Lung (tissue), 11 donors: ENCODE measurements at regions not wholly inside any gene's neighbourhood (a gene's known extent, or its start where the extent isn't known, plus 50 kb on each side); places are given as distances from the start of the nearest gene placed in this dataset.

Experiments used
- ATAC-seq: fragments of 200-7000 bp; cut with Tn5 transposase; one replicate; pipeline ENCODE4 v1.9.1; 2020; ENCODE audit warnings: moderate number of reproducible peaks; ENCODE audit not compliant: insufficient read depth, low FRiP score
- DNase-seq, 3 donors: peaks; one replicate each; pipeline ENCODE4 v3.0.0-alpha.2; 2013 to 2017
- H3K27ac ChIP-seq, 2 donors: one replicate each; pipeline ENCODE4 v1.5.1; 2013; ENCODE audit warnings: mild to moderate bottlenecking in 2 of 2, moderate library complexity in 2 of 2, control low read depth in 1 of 2, inconsistent platforms in 1 of 2, low read depth in 1 of 2, low read length in 1 of 2
- H3K27me3 ChIP-seq, 3 donors: one replicate each; pipeline ENCODE4 v1.5.1; 2013; ENCODE audit warnings: low read length in 2 of 3; ENCODE audit not compliant: control insufficient read depth in 3 of 3, insufficient read depth in 3 of 3
- H3K36me3 ChIP-seq, 4 donors: one replicate each; pipeline ENCODE4 v1.5.1; 2013; ENCODE audit warnings: low read length in 4 of 4, mild to moderate bottlenecking in 1 of 4, moderate library complexity in 1 of 4; ENCODE audit not compliant: control insufficient read depth in 4 of 4, insufficient read depth in 4 of 4
- H3K4me1 ChIP-seq, 5 donors: one replicate each; pipeline ENCODE4 v1.5.1; 2013; ENCODE audit warnings: low read length in 5 of 5, mild to moderate bottlenecking in 2 of 5, moderate library complexity in 1 of 5; ENCODE audit not compliant: control insufficient read depth in 5 of 5, insufficient read depth in 5 of 5
- H3K4me3 ChIP-seq: one replicate; pipeline ENCODE4 v1.5.1; 2013; ENCODE audit warnings: mild to moderate bottlenecking, control low read depth, moderate library complexity
- H3K9ac ChIP-seq, 2 donors: one replicate each; pipeline ENCODE4 v1.5.1; 2013; ENCODE audit warnings: low read length in 2 of 2, control low read depth in 1 of 2; ENCODE audit not compliant: insufficient read depth in 1 of 2
- H3K9me3 ChIP-seq, 4 donors: one replicate each; pipeline ENCODE4 v1.5.1; 2013; ENCODE audit warnings: low read length in 3 of 4, mild to moderate bottlenecking in 1 of 4, moderate library complexity in 1 of 4; ENCODE audit not compliant: control insufficient read depth in 4 of 4, insufficient read depth in 3 of 4
- CTCF ChIP-seq: IDR thresholded peaks from 2 replicates; pipeline ENCODE4 v1.5.1; 2012; ENCODE audit warnings: mild to moderate bottlenecking; ENCODE audit errors: control extremely low read depth, extremely low read depth
- WGBS, 2 donors: extraction: QIAGEN DNeasy Blood & Tissue Kit; methylation state at CpG; one replicate each; pipeline ENCODE4 v1.1.7; 2013; 5-methylcytosine and 5-hydroxymethylcytosine counted together
- donor health status: control.
- donor health status: control.
- donor health status: Bipolar disorder and iron deficiency.
- donor health status: healthy.
- donor health status: DM: yes; HTN: yes; CAD: no.

- no peak overlapping the region for H3K4me3 ChIP-seq
- no peaks in the 10 kb centered on the region for H3K36me3 ChIP-seq
- no peak for ATAC-seq
- no peak overlapping the region for H3K27ac ChIP-seq
- no peaks in the 10 kb centered on the region for H3K4me1 ChIP-seq
- no peaks in the 10 kb centered on the region for H3K9me3 ChIP-seq
- 49 to 81% methylated on average over 2 of the region's 2 CpGs for WGBS, 2 donors
- H3K9ac ChIP-seq = no peak overlapping the region
- TF ChIP-seq CTCF = no peak
- H3K27me3 ChIP-seq = no peaks in the 10 kb centered on the region
- no peak for DNase-seq
These were observed 191.7 kb upstream of the CPEB2 start for GRCh38 chr4:14810568-14810967.

- ATAC-seq = no peak
- H3K9me3 ChIP-seq = no peaks in the 10 kb centered on the region
- peaks cover 0 to 7% (median 0%) of the 10 kb centered on the region in 5 donors for H3K4me1 ChIP-seq
- no peaks in the 10 kb centered on the region for H3K27me3 ChIP-seq
- WGBS, 2 donors = 93 to 100% methylated on average over 1 of the region's 1 CpG
- H3K27ac ChIP-seq = no peak overlapping the region
- H3K4me3 ChIP-seq = no peak overlapping the region
- no peaks in the 10 kb centered on the region for H3K36me3 ChIP-seq
- DNase-seq = no peak
- no peak overlapping the region for H3K9ac ChIP-seq
- no peak for TF ChIP-seq CTCF
These were observed 190.2 kb upstream of the CPEB2 start for GRCh38 chr4:14812101-14812500.

- H3K27ac ChIP-seq = no peak overlapping the region
- WGBS, 2 donors = 76 to 84% methylated on average over 4 of the region's 4 CpGs
- DNase-seq = no peak
- no peaks in the 10 kb centered on the region for H3K27me3 ChIP-seq
- ATAC-seq = no peak
- no peak overlapping the region for H3K4me3 ChIP-seq
- no peaks in the 10 kb centered on the region for H3K36me3 ChIP-seq
- no peak overlapping the region for H3K9ac ChIP-seq
- H3K4me1 ChIP-seq = peaks cover 0 to 7% (median 0%) of the 10 kb centered on the region in 5 donors
- TF ChIP-seq CTCF = no peak
- H3K9me3 ChIP-seq = no peaks in the 10 kb centered on the region
These were observed 185.5 kb upstream of the CPEB2 start for GRCh38 chr4:14816623-14817261.

- TF ChIP-seq CTCF = no peak
- Histone ChIP-seq H3K27ac (no peak overlapping the region), H3K36me3 (no peaks in the 10 kb centered on the region), H3K9ac (no peak overlapping the region), H3K4me1 (peaks cover 0 to 1% (median 0%) of the 10 kb centered on the region in 5 donors), H3K9me3 (peaks cover 0 to 2% (median 0%) of the 10 kb centered on the region in 4 donors), H3K27me3 (no peaks in the 10 kb centered on the region), H3K4me3 (no peak overlapping the region)
- no peak for DNase-seq
- ATAC-seq = no peak
- 81 to 89% methylated on average over 3 of the region's 3 CpGs for WGBS, 2 donors
These were observed 178.1 kb upstream of the CPEB2 start for GRCh38 chr4:14824189-14824588.
